Activated CD4-positive, alpha-beta T cell treated with anti-CD3 and anti-CD28 coated beads, Interleukin-10, Interleukin-2, amounts not matched to agents 100 ng/mL and 50 ng/mL, durations not matched to agents 16 hours and 8 hours (primary cell): ENCODE measurements at regions not wholly inside any gene's neighbourhood (a gene's known extent, or its start where the extent isn't known, plus 50 kb on each side); places are given as distances from the start of the nearest gene placed in this dataset.
"Not testable (repeated sequence)": the region's sequence is repeated elsewhere in the genome, so short reads cannot be mapped to it uniquely, and the experiment has no call there.

Source experiments
- DNase-seq: peaks from one replicate; pipeline ENCODE4 v3.0.0-alpha.2; 2020

DNA sequence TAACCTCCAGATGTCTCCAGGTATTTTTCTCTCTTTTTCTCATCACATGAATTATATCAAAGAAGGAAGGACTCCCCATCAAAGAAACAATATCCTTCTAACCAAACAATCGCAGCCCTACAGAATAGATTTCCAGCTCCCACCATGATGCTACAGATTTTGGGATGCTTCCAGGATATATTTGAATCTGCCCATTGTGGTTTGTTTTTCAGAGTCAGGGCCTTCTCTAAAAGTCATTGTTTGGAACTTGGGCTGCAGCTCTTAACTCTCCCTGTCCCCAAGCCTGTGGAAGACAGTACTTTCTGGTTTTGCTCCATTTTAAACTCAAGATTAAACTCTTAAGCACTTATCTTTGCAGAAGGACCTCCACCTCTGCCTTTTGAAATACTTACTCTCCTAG, 223.2 kb downstream of the PMAIP1 start:
- DNase-seq = no peak

DNA sequence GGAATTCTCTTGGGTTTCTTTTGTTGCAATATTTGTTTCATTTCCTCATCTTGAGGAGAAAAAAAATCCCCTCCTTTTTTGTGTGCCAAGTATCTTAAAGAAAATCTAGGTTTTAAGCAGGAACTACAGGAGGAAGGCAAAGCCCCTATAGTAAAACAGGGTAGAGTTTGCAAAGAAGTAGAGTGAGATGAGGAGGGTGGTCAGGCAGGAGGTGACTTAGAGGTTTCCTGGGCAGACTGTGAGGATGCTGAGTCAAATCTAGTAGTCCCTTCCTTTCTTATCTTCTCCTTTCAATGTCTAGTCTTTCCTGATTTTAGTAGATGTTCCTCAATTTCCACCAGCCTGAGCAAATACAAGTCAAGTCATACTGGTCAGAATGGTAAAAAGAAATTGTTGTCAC, 222.5 kb downstream of the PMAIP1 start:
- no peak for DNase-seq

DNA sequence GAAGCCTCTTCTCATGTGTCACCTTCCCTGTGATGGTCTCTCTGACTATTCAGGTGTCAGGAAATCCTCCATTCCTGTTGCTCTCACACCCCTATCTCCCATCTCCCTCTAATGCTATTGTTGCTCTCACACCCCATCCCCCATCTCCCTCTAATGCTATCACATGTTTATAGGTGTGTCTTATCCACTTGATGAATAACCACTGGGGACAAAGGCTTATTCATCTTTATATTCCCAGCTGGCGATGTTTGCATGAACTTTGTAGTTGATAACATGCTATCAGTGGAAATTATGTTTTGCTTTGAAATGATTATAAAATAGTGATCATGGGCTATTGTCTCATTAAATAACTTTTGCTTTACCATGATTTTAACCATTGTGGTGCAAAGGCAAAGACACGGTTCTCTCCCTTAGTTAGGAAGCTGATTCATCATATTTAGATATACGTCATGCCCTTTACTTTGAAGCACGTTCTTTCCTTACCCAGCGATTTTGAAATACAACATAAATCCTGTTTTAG, 220.5 kb downstream of the PMAIP1 start:
- no peak for DNase-seq

- no peak for DNase-seq
Measured at GRCh38 chr18:60117321-60117720, 217.5 kb downstream of the PMAIP1 start.

DNA sequence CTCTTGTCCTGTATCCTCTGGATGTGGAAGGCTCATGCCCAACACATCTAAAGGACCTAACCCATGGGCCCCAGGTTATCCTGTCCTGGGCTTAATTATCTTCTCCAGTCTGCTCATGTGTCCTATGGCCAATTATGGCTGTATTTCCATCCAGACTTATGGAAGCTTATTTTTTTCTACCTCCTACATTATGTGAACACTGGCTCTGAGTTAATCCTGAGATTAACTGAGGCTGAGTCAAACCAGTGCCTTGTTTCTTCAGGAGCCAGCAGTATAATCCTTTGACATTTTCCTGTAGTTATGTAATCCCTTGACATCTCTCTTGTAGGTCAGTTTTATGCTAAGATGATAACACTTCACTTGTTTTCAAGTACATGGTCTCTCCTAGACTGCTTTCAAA, 213.6 kb downstream of the PMAIP1 start:
- no peak for DNase-seq

- no peak for DNase-seq
Measured at GRCh38 chr18:60112369-60112768, 212.6 kb downstream of the PMAIP1 start.

DNA sequence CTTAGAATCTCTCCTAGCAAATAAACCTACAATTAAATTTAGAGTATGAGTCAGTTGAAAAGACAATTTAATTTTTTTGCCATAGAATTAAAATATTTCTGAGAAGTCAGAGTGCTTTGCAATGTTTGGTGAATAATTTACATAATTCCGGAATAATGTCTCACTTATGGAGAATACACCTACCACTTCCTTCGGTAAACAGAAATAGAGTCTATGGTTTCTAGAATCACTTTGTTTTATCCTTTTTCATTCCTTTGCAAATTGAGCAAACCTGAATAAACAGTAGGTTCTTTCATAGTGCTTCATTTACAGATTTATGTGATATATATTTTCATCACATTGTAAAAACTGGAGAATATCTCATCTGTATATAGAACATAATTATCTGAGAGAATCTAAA, 211.7 kb downstream of the PMAIP1 start:
- no peak for DNase-seq

DNA sequence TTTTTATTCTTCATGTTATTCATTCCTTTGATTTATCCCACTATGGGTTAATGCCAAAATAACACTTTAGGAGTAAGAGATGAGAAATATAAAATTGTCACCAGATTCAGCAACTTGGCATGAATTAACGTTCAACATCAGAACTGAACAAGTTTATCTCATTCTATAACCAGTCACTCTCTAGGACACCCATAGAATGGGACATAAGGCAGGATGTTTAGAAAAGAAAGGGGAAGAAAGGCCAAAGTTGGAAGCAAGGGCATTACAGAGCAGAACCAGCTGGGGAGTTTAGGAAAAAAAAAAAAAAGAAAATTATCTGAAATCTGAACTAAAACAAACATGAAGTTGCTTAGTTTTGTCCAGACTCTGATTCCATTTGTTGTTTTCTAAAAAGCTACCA, 211.0 kb downstream of the PMAIP1 start:
- DNase-seq = no peak

DNA sequence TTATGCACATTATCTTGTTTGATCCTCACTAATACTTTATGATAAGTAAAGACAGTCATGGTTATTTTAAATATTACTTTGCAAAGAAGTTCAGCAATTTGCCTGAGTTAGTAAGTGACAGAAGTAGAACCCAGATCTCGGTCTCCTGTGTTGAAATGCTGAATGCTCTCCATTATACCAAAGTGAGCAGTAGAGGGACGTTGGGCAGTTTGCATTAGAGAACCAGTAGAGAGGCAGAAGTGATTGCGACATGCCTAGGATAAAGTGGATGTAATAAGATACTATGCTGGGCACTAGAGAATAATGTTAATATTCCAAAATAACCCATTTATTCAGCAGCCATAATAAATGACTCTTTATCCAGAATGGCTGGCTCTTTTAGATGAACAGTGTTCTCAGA, 201.0 kb downstream of the PMAIP1 start:
- DNase-seq = no peak

DNA sequence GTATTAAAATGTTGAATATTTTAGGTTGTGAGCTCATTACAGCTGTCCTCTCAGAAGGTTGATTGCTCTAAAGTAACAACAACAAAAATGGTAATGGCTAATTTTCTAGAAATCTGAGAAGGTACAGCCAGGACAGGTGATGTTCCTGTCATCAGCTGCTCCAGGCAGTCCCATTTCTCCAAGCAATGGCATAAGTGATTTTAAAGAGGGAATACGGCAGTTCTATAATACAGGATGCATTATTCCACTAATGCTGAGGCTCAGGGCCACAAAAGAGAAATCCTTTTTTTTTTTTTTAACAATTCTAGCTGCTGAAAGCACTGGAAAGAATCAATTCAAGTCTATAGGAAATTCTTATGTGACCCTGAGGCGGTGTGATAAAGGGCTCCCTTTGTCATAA, 199.9 kb downstream of the PMAIP1 start:
- no peak for DNase-seq

DNA sequence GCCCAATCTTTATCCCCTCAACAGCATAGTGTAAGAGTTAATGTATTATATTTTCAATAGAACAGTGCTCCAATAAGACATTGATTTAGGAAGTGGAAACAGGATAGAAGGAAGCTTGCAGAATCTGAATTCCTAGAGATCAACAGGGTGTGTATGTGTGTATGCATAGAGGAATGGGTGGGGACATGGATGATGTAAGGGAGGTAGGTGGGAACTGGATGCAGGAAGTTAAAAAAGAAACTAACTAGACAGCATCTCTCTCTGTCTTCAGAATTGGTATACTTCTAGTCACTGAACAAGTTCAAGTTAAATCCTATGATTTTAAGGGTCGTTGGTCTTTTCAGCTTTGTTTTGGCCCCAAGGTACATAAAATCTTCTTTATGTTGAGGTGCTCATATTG, 196.6 kb downstream of the PMAIP1 start:
- no peak for DNase-seq

- DNase-seq = no peak
Measured at GRCh38 chr18:60092073-60092472, 192.3 kb downstream of the PMAIP1 start.

DNA sequence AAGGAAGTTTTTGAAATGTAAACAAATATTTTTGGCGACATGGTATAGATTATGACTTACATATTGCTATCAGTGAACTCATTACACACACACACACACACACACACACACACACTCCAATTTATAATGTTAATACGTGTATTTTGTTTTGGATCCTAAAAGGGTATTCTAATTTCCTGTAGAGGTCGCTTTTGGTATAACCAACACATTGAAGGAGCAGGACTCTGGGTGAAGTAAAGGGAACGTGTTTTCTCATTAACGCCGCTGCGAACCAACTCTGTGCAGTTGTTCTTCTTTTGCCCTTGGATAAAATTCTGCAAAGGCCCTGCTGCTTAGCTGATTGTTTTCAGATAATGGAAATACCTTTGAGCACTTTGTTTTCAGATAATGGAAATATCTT, 190.4 kb downstream of the PMAIP1 start:
- no peak for DNase-seq

DNA sequence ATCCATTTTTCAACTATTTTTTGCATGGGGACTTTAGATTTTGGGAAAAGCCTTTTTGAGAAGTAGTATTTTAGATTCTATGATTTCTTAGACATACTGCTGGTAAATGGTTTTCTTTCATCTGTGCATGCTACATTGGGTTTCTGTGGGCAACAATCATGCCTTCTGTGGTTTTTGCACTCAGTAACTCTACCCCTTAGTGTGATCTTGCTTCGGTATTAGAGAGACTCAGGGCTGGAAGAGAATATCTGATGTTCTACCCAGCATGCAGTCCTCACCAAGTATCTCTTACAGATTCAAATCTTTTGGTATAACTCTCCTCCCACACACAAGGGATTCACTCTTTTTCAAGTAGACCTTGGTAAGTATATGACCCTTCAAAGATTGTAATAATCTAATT, 183.0 kb downstream of the PMAIP1 start:
- no peak for DNase-seq

GRCh38 chr18:60082282-60082681, 182.5 kb downstream of the PMAIP1 start:
- no peak for DNase-seq

- no peak for DNase-seq
Measured at GRCh38 chr18:60075477-60075876, 175.7 kb downstream of the PMAIP1 start.

GRCh38 chr18:60070631-60071030, 170.8 kb downstream of the PMAIP1 start:
- DNase-seq = no peak

DNA sequence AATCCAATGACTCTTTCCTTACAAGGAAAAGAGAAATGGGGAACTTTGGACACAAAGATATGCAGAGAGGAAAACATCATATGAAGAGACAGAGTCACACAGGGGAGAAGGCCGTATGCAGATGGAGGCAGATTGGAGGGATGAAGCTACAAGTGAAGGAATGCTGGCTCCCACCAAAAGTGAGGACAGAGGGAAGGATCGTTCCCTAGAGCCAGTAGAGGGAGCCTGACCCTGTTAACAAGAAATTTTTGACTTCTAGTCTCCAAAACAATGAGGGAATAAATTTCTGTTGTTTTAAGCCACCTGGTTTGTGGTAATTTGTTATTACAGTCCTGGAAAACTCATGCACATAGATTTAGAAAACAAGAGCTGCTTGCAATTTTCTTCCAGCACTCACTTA, 169.3 kb downstream of the PMAIP1 start:
- DNase-seq = no peak

- DNase-seq = no peak
Measured at GRCh38 chr18:60067426-60068210, 167.8 kb downstream of the PMAIP1 start.

- DNase-seq = no peak
Measured at GRCh38 chr18:60066219-60066975, 166.6 kb downstream of the PMAIP1 start.

GRCh38 chr18:60064271-60064670, 164.5 kb downstream of the PMAIP1 start:
- no peak for DNase-seq

GRCh38 chr18:60062831-60063230, 163.0 kb downstream of the PMAIP1 start:
- not testable (repeated sequence) for DNase-seq

- no peak for DNase-seq
Measured at GRCh38 chr18:60062396-60062795, 162.6 kb downstream of the PMAIP1 start.

- no peak for DNase-seq
Measured at GRCh38 chr18:60060578-60060977, 160.8 kb downstream of the PMAIP1 start.
